Neural crest cell (in vitro differentiated cells): ENCODE measurements at regions not wholly inside any gene's neighbourhood (a gene's known extent, or its start where the extent isn't known, plus 50 kb on each side); places are given as distances from the start of the nearest gene placed in this dataset.

Source experiments
- DNase-seq: peaks from one replicate; pipeline ENCODE4 v3.0.0; 2021; ENCODE audit warnings: low read depth, mixed read lengths, low spot score
- H3K27ac Mint-ChIP-seq: one replicate; pipeline ENCODE4 v1.8.0; 2021; ENCODE audit warnings: mild to moderate bottlenecking, mixed read lengths; ENCODE audit not compliant: unreplicated experiment
- H3K27me3 Mint-ChIP-seq: 2 replicates; pipeline ENCODE4 v1.8.0; 2021; ENCODE audit warnings: low read depth, mild to moderate bottlenecking, mixed read lengths
- H3K36me3 Mint-ChIP-seq: 2 replicates; pipeline ENCODE4 v1.8.0; 2021; ENCODE audit warnings: low read depth, mild to moderate bottlenecking, mixed read lengths
- H3K4me1 Mint-ChIP-seq: 2 replicates; pipeline ENCODE4 v1.8.0; 2021; ENCODE audit warnings: mixed read lengths
- H3K4me3 Mint-ChIP-seq: one replicate; pipeline ENCODE4 v1.8.0; 2021; ENCODE audit warnings: mild to moderate bottlenecking, mixed read lengths
- H3K9me3 Mint-ChIP-seq: 2 replicates; pipeline ENCODE4 v1.8.0; 2021; ENCODE audit warnings: mixed read lengths
- CTCF ChIP-seq: fragments of 200-600 bp; sonication (generic); conservative IDR thresholded peaks from 2 replicates; pipeline ENCODE4 v1.5.0; 2021; ENCODE audit warnings: antibody characterized with exemption, mild to moderate bottlenecking

- Mint-ChIP-seq H3K4me3 (no peak overlapping the region), H3K27ac (no peak overlapping the region), H3K27me3 (no peaks in the 10 kb centered on the region), H3K4me1 (no peaks in the 10 kb centered on the region), H3K36me3 (no peaks in the 10 kb centered on the region), H3K9me3 (no peaks in the 10 kb centered on the region)
- no peak for DNase-seq
- no peak for TF ChIP-seq CTCF
Measured at GRCh38 chr4:59971952-59972351, 1228.2 kb upstream of the ADGRL3 start.

- no peak for DNase-seq
- Mint-ChIP-seq H3K9me3 (no peaks in the 10 kb centered on the region), H3K4me3 (no peak overlapping the region), H3K27ac (no peak overlapping the region), H3K4me1 (no peaks in the 10 kb centered on the region), H3K36me3 (no peaks in the 10 kb centered on the region), H3K27me3 (no peaks in the 10 kb centered on the region)
- no peak for TF ChIP-seq CTCF
Measured at GRCh38 chr4:59973492-59973891, 1226.6 kb upstream of the ADGRL3 start.

GRCh38 chr4:59979061-59979460 is 1221.1 kb upstream of the ADGRL3 start:
- H3K27ac Mint-ChIP-seq, result no peak overlapping the region

GRCh38 chr4:59983852-59984251 is 1216.3 kb upstream of the ADGRL3 start:
- Mint-ChIP-seq H3K27ac (peak overlapping the region; percentile 79), H3K9me3 (peaks cover 2% of the 10 kb centered on the region), H3K36me3 (no peaks in the 10 kb centered on the region), H3K27me3 (no peaks in the 10 kb centered on the region), H3K4me3 (no peak overlapping the region), H3K4me1 (peaks cover 10% of the 10 kb centered on the region)
- no peak for TF ChIP-seq CTCF
- DNase-seq, result no peak

More at GRCh38 chr4:59979061-59979460, 1221.1 kb upstream of the ADGRL3 start:
- TF ChIP-seq CTCF, result no peak
- Mint-ChIP-seq H3K4me1 (peaks cover 10% of the 10 kb centered on the region), H3K4me3 (no peak overlapping the region), H3K36me3 (no peaks in the 10 kb centered on the region), H3K9me3 (no peaks in the 10 kb centered on the region), H3K27me3 (no peaks in the 10 kb centered on the region)
- no peak for DNase-seq

GRCh38 chr4:59987289-59987688 is 1212.8 kb upstream of the ADGRL3 start:
- peaks cover 2% of the 10 kb centered on the region for H3K9me3 Mint-ChIP-seq
- DNase-seq, result no peak
- H3K36me3 Mint-ChIP-seq, result no peaks in the 10 kb centered on the region
- peaks cover 10% of the 10 kb centered on the region for H3K4me1 Mint-ChIP-seq
- TF ChIP-seq CTCF, result no peak
- H3K4me3 Mint-ChIP-seq, result no peak overlapping the region
- no peak overlapping the region for H3K27ac Mint-ChIP-seq
- H3K27me3 Mint-ChIP-seq, result no peaks in the 10 kb centered on the region

GRCh38 chr4:59994118-59994517 is 1206.0 kb upstream of the ADGRL3 start:
- Mint-ChIP-seq H3K4me3 (no peak overlapping the region), H3K4me1 (no peaks in the 10 kb centered on the region), H3K36me3 (peaks cover 2% of the 10 kb centered on the region), H3K27me3 (no peaks in the 10 kb centered on the region), H3K9me3 (peaks cover 10% of the 10 kb centered on the region), H3K27ac (no peak overlapping the region)
- no peak for DNase-seq
- TF ChIP-seq CTCF, result peak; percentile 29
